AG04450 (cell line): ENCODE measurements at regions not wholly inside any gene's neighbourhood (a gene's known extent, or its start where the extent isn't known, plus 50 kb on each side); places are given as distances from the start of the nearest gene placed in this dataset.
"Not testable (repeated sequence)": the region's sequence is repeated elsewhere in the genome, so short reads cannot be mapped to it uniquely, and the experiment has no call there.

Experiments
- CTCF ChIA-PET: fragments of 300-600, 350-600 bp; formaldehyde crosslinking; extraction: SDS; loops from one replicate; lab custom pipeline; 2022; ENCODE audit warnings: antibody characterized with exemption, inconsistent platforms; lab: Charles Lee
- POLR2A ChIA-PET: fragments of 350-600 bp; formaldehyde crosslinking; extraction: SDS; loops from one replicate; lab custom pipeline; 2021; ENCODE audit warnings: antibody characterized with exemption, inconsistent platforms; lab: Yijun Ruan, JAX
- DNase-seq: peaks from one replicate; pipeline ENCODE4 v3.0.0-alpha.2; 2011; ENCODE audit warnings: low read depth, low spot score
- H3K27ac ChIP-seq: one replicate; pipeline ENCODE4 v1.5.1; 2012; ENCODE audit warnings: low read depth, low read length, control low read depth
- H3K27me3 ChIP-seq: one replicate; pipeline ENCODE4 v1.6.0; 2012; ENCODE audit warnings: low read length; ENCODE audit not compliant: control insufficient read depth, insufficient read depth
- H3K4me3 ChIP-seq: 2 replicates; pipeline ENCODE4 v1.5.1; 2011; ENCODE audit warnings: mild to moderate bottlenecking, low read depth, low read length, control low read depth
- H3K9me3 ChIP-seq: 2 replicates; pipeline ENCODE4 v1.5.1; 2012; ENCODE audit warnings: low read length; ENCODE audit not compliant: control insufficient read depth, insufficient read depth
- CTCF ChIP-seq: IDR thresholded peaks from 2 replicates; pipeline ENCODE4 v1.5.1; 2011; ENCODE audit warnings: low read depth, low read length, control low read depth, inconsistent platforms

GRCh38 chr10:133013463-133013862 lies 71.1 kb upstream of the CFAP46 start:
- no peak for DNase-seq
- no peak overlapping the region for H3K4me3 ChIP-seq
- no peaks in the 10 kb centered on the region for H3K27me3 ChIP-seq
- H3K9me3 ChIP-seq = peaks cover 80% of the 10 kb centered on the region
- CTCF ChIA-PET = no interaction called here
- no peak overlapping the region for H3K27ac ChIP-seq
- TF ChIP-seq CTCF = no peak
- POLR2A ChIA-PET = no interaction called here

- ChIA-PET CTCF (no interaction called here), POLR2A (no interaction called here)
- Histone ChIP-seq H3K27ac (no peak overlapping the region), H3K9me3 (peaks cover 83% of the 10 kb centered on the region), H3K4me3 (no peak overlapping the region), H3K27me3 (no peaks in the 10 kb centered on the region)
- no peak for DNase-seq
- TF ChIP-seq CTCF = no peak
These were observed 70.4 kb upstream of the CFAP46 start for GRCh38 chr10:133012573-133013359.

- Histone ChIP-seq H3K9me3 (peaks cover 85% of the 10 kb centered on the region), H3K27me3 (no peaks in the 10 kb centered on the region), H3K27ac (no peak overlapping the region), H3K4me3 (no peak overlapping the region)
- ChIA-PET POLR2A (no interaction called here), CTCF (no interaction called here)
- TF ChIP-seq CTCF = no peak
- DNase-seq = no peak
These were observed 69.5 kb upstream of the CFAP46 start for GRCh38 chr10:133011882-133012281.

GRCh38 chr10:133011393-133011792 lies 69.0 kb upstream of the CFAP46 start:
- H3K27me3 ChIP-seq, POLR2A ChIA-PET, CTCF ChIA-PET, H3K4me3 ChIP-seq, DNase-seq, H3K27ac ChIP-seq: not testable (repeated sequence)
- peaks cover 84% of the 10 kb centered on the region for H3K9me3 ChIP-seq

- H3K27ac ChIP-seq, DNase-seq, CTCF ChIA-PET, H3K27me3 ChIP-seq, H3K4me3 ChIP-seq, POLR2A ChIA-PET: not testable (repeated sequence)
- peaks cover 78% of the 10 kb centered on the region for H3K9me3 ChIP-seq
These were observed 68.4 kb upstream of the CFAP46 start for GRCh38 chr10:133010843-133011179.

- POLR2A ChIA-PET = no interaction called here
- CTCF ChIA-PET = no interaction called here
- H3K27me3 ChIP-seq = no peaks in the 10 kb centered on the region
- H3K9me3 ChIP-seq = peaks cover 76% of the 10 kb centered on the region
- no peak for TF ChIP-seq CTCF
- H3K4me3 ChIP-seq = no peak overlapping the region
- H3K27ac ChIP-seq = no peak overlapping the region
- DNase-seq = no peak
These were observed 67.9 kb upstream of the CFAP46 start for GRCh38 chr10:133010095-133010842.
